ENCODE measurements at regions not wholly inside any gene's neighbourhood (a gene's known extent, or its start where the extent isn't known, plus 50 kb on each side); places are given as distances from the start of the nearest gene placed in this dataset.

DNA sequence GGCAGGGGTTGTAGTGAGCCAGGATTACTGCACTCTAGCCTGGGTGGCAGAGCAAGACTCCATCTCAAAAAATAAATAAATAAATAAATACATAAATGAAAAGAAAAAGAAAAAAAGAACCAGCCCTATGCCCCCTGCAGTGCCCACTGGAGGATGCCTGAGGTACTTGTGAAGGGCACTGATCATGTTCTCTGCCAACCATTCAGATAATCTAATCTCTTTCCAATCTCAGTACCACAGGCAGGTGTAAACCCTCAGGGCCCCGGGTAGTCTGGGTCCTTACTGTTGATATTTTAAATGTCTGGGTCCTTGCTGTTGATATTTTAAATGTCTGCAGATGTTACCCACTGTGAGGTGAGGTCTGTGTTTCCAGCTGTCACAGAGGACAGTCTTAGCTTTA is 321.8 kb upstream of the ADCY2 start:
- Histone ChIP-seq H3K27me3 (ENCODE audit: control insufficient read depth in 4 of 4, insufficient read depth in 4 of 4, low read length in 3 of 4) (peaks cover 0 to 3% (median 0%) of the 10 kb centered on the region in 4 donors), H3K9me3 (ENCODE audit: control insufficient read depth in 4 of 4, low read length in 3 of 4) (no peaks in the 10 kb centered on the region), H3K27ac (ENCODE audit: low read depth in 1 of 2, low read length in 2 of 2) (no peak overlapping the region), H3K9ac (ENCODE audit: low read depth in 1 of 2, low read length in 2 of 2) (no peak overlapping the region), H3K4me3 (ENCODE audit: low read depth in 1 of 3, low read length in 3 of 3) (no peak overlapping the region), H3K4me1 (ENCODE audit: control insufficient read depth in 4 of 4, insufficient read depth in 4 of 4, low read length in 3 of 4) (peaks cover 0 to 2% (median 0%) of the 10 kb centered on the region in 4 donors), H3K36me3 (ENCODE audit: control insufficient read depth in 4 of 4, insufficient read depth in 3 of 4, low read depth in 1 of 4, low read length in 3 of 4) (no peaks in the 10 kb centered on the region)
- TF ChIP-seq GABPA (IDR thresholded peaks at IDR 0.05 in 1 of 2, conservative IDR thresholded peaks at IDR 0.05 in 1 of 2), result no peak
- no peak for TF ChIP-seq FOXA1 (IDR thresholded peaks at IDR 0.05)
- TF ChIP-seq TAF1 (conservative IDR thresholded peaks at IDR 0.05), result no peak
- no peak for TF ChIP-seq RXRA (IDR thresholded peaks at IDR 0.05)
- TF ChIP-seq SP1 (IDR thresholded peaks at IDR 0.05), result no peak
- TF ChIP-seq RAD21 (IDR thresholded peaks at IDR 0.05), result no peak
- TF ChIP-seq, protein P1, sequence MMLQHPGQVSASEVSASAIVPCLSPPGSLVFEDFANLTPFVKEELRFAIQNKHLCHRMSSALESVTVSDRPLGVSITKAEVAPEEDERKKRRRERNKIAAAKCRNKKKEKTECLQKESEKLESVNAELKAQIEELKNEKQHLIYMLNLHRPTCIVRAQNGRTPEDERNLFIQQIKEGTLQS (IDR thresholded peaks at IDR 0.05), result no peak
- no peak for TF ChIP-seq NR2F2 (IDR thresholded peaks at IDR 0.05)
- TF ChIP-seq, protein P2, sequence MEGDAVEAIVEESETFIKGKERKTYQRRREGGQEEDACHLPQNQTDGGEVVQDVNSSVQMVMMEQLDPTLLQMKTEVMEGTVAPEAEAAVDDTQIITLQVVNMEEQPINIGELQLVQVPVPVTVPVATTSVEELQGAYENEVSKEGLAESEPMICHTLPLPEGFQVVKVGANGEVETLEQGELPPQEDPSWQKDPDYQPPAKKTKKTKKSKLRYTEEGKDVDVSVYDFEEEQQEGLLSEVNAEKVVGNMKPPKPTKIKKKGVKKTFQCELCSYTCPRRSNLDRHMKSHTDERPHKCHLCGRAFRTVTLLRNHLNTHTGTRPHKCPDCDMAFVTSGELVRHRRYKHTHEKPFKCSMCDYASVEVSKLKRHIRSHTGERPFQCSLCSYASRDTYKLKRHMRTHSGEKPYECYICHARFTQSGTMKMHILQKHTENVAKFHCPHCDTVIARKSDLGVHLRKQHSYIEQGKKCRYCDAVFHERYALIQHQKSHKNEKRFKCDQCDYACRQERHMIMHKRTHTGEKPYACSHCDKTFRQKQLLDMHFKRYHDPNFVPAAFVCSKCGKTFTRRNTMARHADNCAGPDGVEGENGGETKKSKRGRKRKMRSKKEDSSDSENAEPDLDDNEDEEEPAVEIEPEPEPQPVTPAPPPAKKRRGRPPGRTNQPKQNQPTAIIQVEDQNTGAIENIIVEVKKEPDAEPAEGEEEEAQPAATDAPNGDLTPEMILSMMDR (IDR thresholded peaks at IDR 0.05; ENCODE audit: low read depth, low read length, missing input control), result no peak
- TF ChIP-seq, protein P3, sequence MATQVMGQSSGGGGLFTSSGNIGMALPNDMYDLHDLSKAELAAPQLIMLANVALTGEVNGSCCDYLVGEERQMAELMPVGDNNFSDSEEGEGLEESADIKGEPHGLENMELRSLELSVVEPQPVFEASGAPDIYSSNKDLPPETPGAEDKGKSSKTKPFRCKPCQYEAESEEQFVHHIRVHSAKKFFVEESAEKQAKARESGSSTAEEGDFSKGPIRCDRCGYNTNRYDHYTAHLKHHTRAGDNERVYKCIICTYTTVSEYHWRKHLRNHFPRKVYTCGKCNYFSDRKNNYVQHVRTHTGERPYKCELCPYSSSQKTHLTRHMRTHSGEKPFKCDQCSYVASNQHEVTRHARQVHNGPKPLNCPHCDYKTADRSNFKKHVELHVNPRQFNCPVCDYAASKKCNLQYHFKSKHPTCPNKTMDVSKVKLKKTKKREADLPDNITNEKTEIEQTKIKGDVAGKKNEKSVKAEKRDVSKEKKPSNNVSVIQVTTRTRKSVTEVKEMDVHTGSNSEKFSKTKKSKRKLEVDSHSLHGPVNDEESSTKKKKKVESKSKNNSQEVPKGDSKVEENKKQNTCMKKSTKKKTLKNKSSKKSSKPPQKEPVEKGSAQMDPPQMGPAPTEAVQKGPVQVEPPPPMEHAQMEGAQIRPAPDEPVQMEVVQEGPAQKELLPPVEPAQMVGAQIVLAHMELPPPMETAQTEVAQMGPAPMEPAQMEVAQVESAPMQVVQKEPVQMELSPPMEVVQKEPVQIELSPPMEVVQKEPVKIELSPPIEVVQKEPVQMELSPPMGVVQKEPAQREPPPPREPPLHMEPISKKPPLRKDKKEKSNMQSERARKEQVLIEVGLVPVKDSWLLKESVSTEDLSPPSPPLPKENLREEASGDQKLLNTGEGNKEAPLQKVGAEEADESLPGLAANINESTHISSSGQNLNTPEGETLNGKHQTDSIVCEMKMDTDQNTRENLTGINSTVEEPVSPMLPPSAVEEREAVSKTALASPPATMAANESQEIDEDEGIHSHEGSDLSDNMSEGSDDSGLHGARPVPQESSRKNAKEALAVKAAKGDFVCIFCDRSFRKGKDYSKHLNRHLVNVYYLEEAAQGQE (IDR thresholded peaks at IDR 0.05), result no peak
- no peak for TF ChIP-seq HNF4A (conservative IDR thresholded peaks at IDR 0.05)
- TF ChIP-seq JUND (IDR thresholded peaks at IDR 0.05), result no peak
- TF ChIP-seq, protein P4, sequence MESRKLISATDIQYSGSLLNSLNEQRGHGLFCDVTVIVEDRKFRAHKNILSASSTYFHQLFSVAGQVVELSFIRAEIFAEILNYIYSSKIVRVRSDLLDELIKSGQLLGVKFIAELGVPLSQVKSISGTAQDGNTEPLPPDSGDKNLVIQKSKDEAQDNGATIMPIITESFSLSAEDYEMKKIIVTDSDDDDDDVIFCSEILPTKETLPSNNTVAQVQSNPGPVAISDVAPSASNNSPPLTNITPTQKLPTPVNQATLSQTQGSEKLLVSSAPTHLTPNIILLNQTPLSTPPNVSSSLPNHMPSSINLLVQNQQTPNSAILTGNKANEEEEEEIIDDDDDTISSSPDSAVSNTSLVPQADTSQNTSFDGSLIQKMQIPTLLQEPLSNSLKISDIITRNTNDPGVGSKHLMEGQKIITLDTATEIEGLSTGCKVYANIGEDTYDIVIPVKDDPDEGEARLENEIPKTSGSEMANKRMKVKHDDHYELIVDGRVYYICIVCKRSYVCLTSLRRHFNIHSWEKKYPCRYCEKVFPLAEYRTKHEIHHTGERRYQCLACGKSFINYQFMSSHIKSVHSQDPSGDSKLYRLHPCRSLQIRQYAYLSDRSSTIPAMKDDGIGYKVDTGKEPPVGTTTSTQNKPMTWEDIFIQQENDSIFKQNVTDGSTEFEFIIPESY (IDR thresholded peaks at IDR 0.05), result no peak
- TF ChIP-seq HNF4G (IDR thresholded peaks at IDR 0.05), result no peak
- TF ChIP-seq, protein P5, sequence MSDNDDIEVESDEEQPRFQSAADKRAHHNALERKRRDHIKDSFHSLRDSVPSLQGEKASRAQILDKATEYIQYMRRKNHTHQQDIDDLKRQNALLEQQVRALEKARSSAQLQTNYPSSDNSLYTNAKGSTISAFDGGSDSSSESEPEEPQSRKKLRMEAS (IDR thresholded peaks at IDR 0.05), result no peak
- TF ChIP-seq YY1 (IDR thresholded peaks at IDR 0.05), result no peak
- no peak for DNase-seq (ENCODE audit: low spot score)
- 44% methylated on average over 1 of the region's 1 CpG for WGBS

DNA sequence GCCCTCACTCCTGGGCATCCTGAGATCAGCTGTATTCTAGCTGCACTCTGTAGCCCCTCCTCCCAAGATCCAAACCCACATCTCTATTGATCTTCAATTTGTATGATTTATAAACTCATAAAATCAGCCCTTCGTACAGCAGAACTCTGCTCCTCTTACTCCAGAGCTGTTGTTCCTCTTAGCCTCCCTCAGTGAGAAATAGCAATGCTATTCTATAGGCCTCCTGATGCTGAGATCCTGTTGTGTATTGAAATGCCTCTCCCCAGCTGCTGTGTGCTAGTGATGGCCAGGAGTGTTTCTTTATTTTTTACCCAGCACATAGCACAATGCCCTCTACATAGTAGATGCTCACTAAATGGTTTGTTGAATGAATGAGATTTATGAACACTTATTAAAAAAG is 320.5 kb upstream of the ADCY2 start:
- no peak for TF ChIP-seq RXRA (IDR thresholded peaks at IDR 0.05)
- TF ChIP-seq, protein P4 (IDR thresholded peaks at IDR 0.05), result no peak
- TF ChIP-seq RAD21 (IDR thresholded peaks at IDR 0.05), result no peak
- TF ChIP-seq, protein P3 (IDR thresholded peaks at IDR 0.05), result no peak
- TF ChIP-seq GABPA (IDR thresholded peaks at IDR 0.05 in 1 of 2, conservative IDR thresholded peaks at IDR 0.05 in 1 of 2), result no peak
- TF ChIP-seq, protein P1 (IDR thresholded peaks at IDR 0.05), result no peak
- H3K4me1 ChIP-seq (ENCODE audit: control insufficient read depth in 4 of 4, insufficient read depth in 4 of 4, low read length in 3 of 4), result peaks cover 0 to 2% (median 0%) of the 10 kb centered on the region in 4 donors
- DNase-seq (ENCODE audit: low spot score), result no peak
- H3K27me3 ChIP-seq (ENCODE audit: control insufficient read depth in 4 of 4, insufficient read depth in 4 of 4, low read length in 3 of 4), result peaks cover 0 to 3% (median 0%) of the 10 kb centered on the region in 4 donors
- WGBS, result 84% methylated on average over 1 of the region's 1 CpG
- no peaks in the 10 kb centered on the region for H3K9me3 ChIP-seq (ENCODE audit: control insufficient read depth in 4 of 4, low read length in 3 of 4)
- no peak overlapping the region for H3K27ac ChIP-seq (ENCODE audit: low read depth in 1 of 2, low read length in 2 of 2)
- H3K9ac ChIP-seq (ENCODE audit: low read depth in 1 of 2, low read length in 2 of 2), result no peak overlapping the region
- H3K4me3 ChIP-seq (ENCODE audit: low read depth in 1 of 3, low read length in 3 of 3), result no peak overlapping the region
- H3K36me3 ChIP-seq (ENCODE audit: control insufficient read depth in 4 of 4, insufficient read depth in 3 of 4, low read depth in 1 of 4, low read length in 3 of 4), result no peaks in the 10 kb centered on the region

All from liver (tissue), 8 donors.